Effector CD8-positive, alpha-beta T cell (primary cell): ENCODE measurements at regions not wholly inside any gene's neighbourhood (a gene's known extent, or its start where the extent isn't known, plus 50 kb on each side); places are given as distances from the start of the nearest gene placed in this dataset.
"Not testable (repeated sequence)": the region's sequence is repeated elsewhere in the genome, so short reads cannot be mapped to it uniquely, and the experiment has no call there.

Source experiments
- DNase-seq: peaks from one replicate; lab custom pipeline; 2025; lab: John Stamatoyannopoulos, UW

GRCh38 chr1:38787041-38787440, 72.5 kb downstream of the RRAGC start:
- DNase-seq, result no peak

GRCh38 chr1:38786040-38786436, 73.5 kb downstream of the RRAGC start:
- no peak for DNase-seq

- DNase-seq, result no peak
Measured at GRCh38 chr1:38785285-38786039, 74.1 kb downstream of the RRAGC start.

GRCh38 chr1:38784452-38785284, 74.9 kb downstream of the RRAGC start:
- no peak for DNase-seq

- DNase-seq, result no peak
Measured at GRCh38 chr1:38783640-38784229, 75.8 kb downstream of the RRAGC start.

GRCh38 chr1:38781872-38782617, 77.5 kb downstream of the RRAGC start:
- DNase-seq, result no peak

GRCh38 chr1:38780133-38780532, 79.4 kb downstream of the RRAGC start:
- DNase-seq, result no peak

- no peak for DNase-seq
Measured at GRCh38 chr1:38779491-38779890, 80.1 kb downstream of the RRAGC start.

- DNase-seq, result no peak
Measured at GRCh38 chr1:38778521-38778920, 81.1 kb downstream of the RRAGC start.

- DNase-seq, result no peak
Measured at GRCh38 chr1:38778051-38778450, 81.5 kb downstream of the RRAGC start.

GRCh38 chr1:38777464-38777957, 82.1 kb downstream of the RRAGC start:
- DNase-seq, result no peak

- DNase-seq, result no peak
Measured at GRCh38 chr1:38776466-38777065, 83.0 kb downstream of the RRAGC start.

GRCh38 chr1:38775175-38775845, 84.3 kb downstream of the RRAGC start:
- no peak for DNase-seq

GRCh38 chr1:38773483-38773882, 86.1 kb downstream of the RRAGC start:
- no peak for DNase-seq

GRCh38 chr1:38772953-38773352, 86.6 kb downstream of the RRAGC start:
- DNase-seq, result no peak

- no peak for DNase-seq
Measured at GRCh38 chr1:38772026-38772425, 87.5 kb downstream of the RRAGC start.

- not testable (repeated sequence) for DNase-seq
Measured at GRCh38 chr1:38770516-38771173, 88.9 kb downstream of the RRAGC start.

- no peak for DNase-seq
Measured at GRCh38 chr1:38766125-38766524, 93.4 kb downstream of the RRAGC start.

GRCh38 chr1:38763121-38763520, 96.5 kb downstream of the RRAGC start:
- no peak for DNase-seq

GRCh38 chr1:38760562-38760961, 99.0 kb downstream of the RRAGC start:
- DNase-seq, result no peak
